GM12878 (cell line): ENCODE measurements at regions not wholly inside any gene's neighbourhood (a gene's known extent, or its start where the extent isn't known, plus 50 kb on each side); places are given as distances from the start of the nearest gene placed in this dataset.

ENCODE experiments used
- ATAC-seq: fragments of 200-7000 bp; cut with Tn5 transposase; 3 replicates; pipeline ENCODE4 v1.9.1; 2020; ENCODE audit warnings: mild to moderate bottlenecking, moderate library complexity
- BruUV-seq: library from RNA; stranded (reverse); fragments of 400-500 nt; replicated peaks from 2 replicates; lab custom pipeline; 2021; lab: Mats Ljungman, UMichigan
- CTCF ChIA-PET: fragments of 300-600 bp; sonication (Branson Sonifier 250); formaldehyde crosslinking; extraction: SDS; loops from one replicate; lab custom pipeline; 2021; ENCODE audit warnings: inconsistent platforms; lab: Yijun Ruan, JAX
- POLR2A ChIA-PET: fragments of 350-600 bp; formaldehyde crosslinking; extraction: SDS; loops from one replicate; lab custom pipeline; 2021; ENCODE audit warnings: inconsistent platforms; lab: Charles Lee
- RAD21 ChIA-PET: fragments of 300-600 bp; sonication (Branson Sonifier 250); formaldehyde crosslinking; loops from one replicate; lab custom pipeline; 2023; ENCODE audit warnings: antibody characterized with exemption; ENCODE audit not compliant: unreplicated experiment; lab: Charles Lee
- SMC1A ChIA-PET: fragments of 300-600 bp; sonication (Branson Sonifier 250); formaldehyde crosslinking; loops from one replicate; lab custom pipeline; 2023; ENCODE audit not compliant: unreplicated experiment, uncharacterized antibody; lab: Charles Lee
- DNase-seq: peaks from one replicate; pipeline ENCODE4 v3.0.0-alpha.2; 2011; ENCODE audit warnings: low read depth, low spot score
- FAIRE-seq: peaks from 3 replicates; lab custom pipeline; 2011; peaks lifted over from hg19 to GRCh38; lab: Jason Lieb, UNC
- H2AFZ ChIP-seq: 2 replicates; pipeline ENCODE4 v1.6.0; 2011; ENCODE audit warnings: low read depth, low read length, control low read depth; ENCODE audit not compliant: control insufficient read depth
- H3K27ac ChIP-seq: 2 replicates; pipeline ENCODE4 v1.5.1; 2011; ENCODE audit warnings: control low read depth; ENCODE audit not compliant: control insufficient read depth, insufficient read depth
- H3K27me3 ChIP-seq, 2 experiments: replicated peaks in 1 of 2; 2 replicates each; pipeline versions ENCODE4 v1.6.0 to v1.6.1; 2011; ENCODE audit warnings: low read length in 1 of 2; ENCODE audit not compliant: control insufficient read depth in 2 of 2, insufficient read depth in 2 of 2
- H3K36me3 ChIP-seq, 2 experiments: 2 replicates each; pipeline ENCODE4 v1.5.1; 2011; ENCODE audit warnings: low read length in 1 of 2; ENCODE audit not compliant: control insufficient read depth in 2 of 2, insufficient read depth in 2 of 2
- H3K4me1 ChIP-seq: 2 replicates; pipeline ENCODE4 v1.6.1; 2011; ENCODE audit warnings: mild to moderate bottlenecking, low read length, moderate library complexity, mixed read lengths; ENCODE audit not compliant: control insufficient read depth, insufficient read depth
- H3K4me2 ChIP-seq: 2 replicates; pipeline ENCODE4 v1.6.0; 2011; ENCODE audit warnings: control low read depth; ENCODE audit not compliant: control insufficient read depth, insufficient read depth
- H3K4me3 ChIP-seq: fragments of 200-600 bp; sonication (generic); 2 replicates; pipeline ENCODE4 v1.5.1; 2016
- H3K79me2 ChIP-seq: 2 replicates; pipeline ENCODE4 v1.6.0; 2011; ENCODE audit warnings: low read length; ENCODE audit not compliant: control insufficient read depth, insufficient read depth
- H3K9ac ChIP-seq: 2 replicates; pipeline ENCODE4 v1.8.0; 2011; ENCODE audit warnings: low read length, control low read depth, mixed read lengths; ENCODE audit not compliant: control insufficient read depth, insufficient read depth
- H3K9me3 ChIP-seq: replicated peaks from 3 replicates; pipeline ENCODE4 v1.5.1; 2011; ENCODE audit warnings: mild to moderate bottlenecking, low read length; ENCODE audit not compliant: control insufficient read depth, insufficient read depth
- H4K20me1 ChIP-seq: 2 replicates; pipeline ENCODE4 v1.6.0; 2011; ENCODE audit not compliant: control insufficient read depth, insufficient read depth
- EGR1 ChIP-seq, 2 experiments: IDR thresholded peaks; 1 replicate in 1 of 2; 2 replicates in 1 of 2; pipeline ENCODE4 v1.6.1; 2011 to 2012; ENCODE audit warnings: low read depth in 2 of 2, low read length in 2 of 2, borderline replicate concordance in 1 of 2, mild to moderate bottlenecking in 1 of 2, moderate library complexity in 1 of 2
- EP300 ChIP-seq, 2 experiments: fragments of 150-350 bp in 1 of 2; IDR thresholded peaks; 2 replicates each; pipeline ENCODE4 v1.6.1; 2011 to 2012; ENCODE audit warnings: low read depth in 2 of 2, low read length in 2 of 2, borderline replicate concordance in 1 of 2, improper control_type of control experiment in 1 of 2, inconsistent platforms in 1 of 2; ENCODE audit not compliant: control insufficient read depth in 1 of 2
- KLF5 ChIP-seq: fragments of 450-650 bp; IDR thresholded peaks from 2 replicates; pipeline ENCODE4 v1.6.1; 2014; ENCODE audit warnings: mild to moderate bottlenecking; ENCODE audit not compliant: partially characterized antibody
- MTA3 ChIP-seq: IDR thresholded peaks from 2 replicates; pipeline ENCODE4 v1.6.1; 2012; ENCODE audit warnings: low read length, inconsistent platforms, borderline replicate concordance
- POLR2A ChIP-seq: IDR thresholded peaks from 2 replicates; pipeline ENCODE4 v1.6.1; 2011; ENCODE audit warnings: low read depth, mild to moderate bottlenecking, low read length
- POLR2AphosphoS5 ChIP-seq: IDR thresholded peaks from 2 replicates; pipeline ENCODE4 v1.6.1; 2011; ENCODE audit warnings: mild to moderate bottlenecking, low read length, inconsistent platforms
- RUNX3 ChIP-seq: IDR thresholded peaks from 2 replicates; pipeline ENCODE4 v1.6.1; 2012; ENCODE audit warnings: low read length, inconsistent platforms
- TCF7 ChIP-seq: IDR thresholded peaks from 2 replicates; pipeline ENCODE4 v1.6.1; 2014; ENCODE audit warnings: antibody characterized with exemption, borderline replicate concordance
- ZBTB40 ChIP-seq: fragments of 450-650 bp; IDR thresholded peaks from 2 replicates; pipeline ENCODE4 v1.6.1; 2016; ENCODE audit warnings: mild to moderate bottlenecking, moderate library complexity, borderline replicate concordance
- WGBS: methylation state at CpG from one replicate; pipeline ENCODE4 v1.1.6; 2016; ENCODE audit warnings: low lambda C conversion rate; ENCODE audit not compliant: insufficient replicate concordance, insufficient coverage; ENCODE audit errors: missing lambda C conversion rate; 5-methylcytosine and 5-hydroxymethylcytosine counted together
- in situ Hi-C: fragments of 300-500 bp; cut with MboI; formaldehyde crosslinking; loops from 9 replicates; pipeline ENCODE4 v1.14.3; 2018; ENCODE audit warnings: mixed read lengths
- intact Hi-C: fragments of 100-400 bp; cut with micrococcal nuclease; formaldehyde crosslinking; loops from one replicate; pipeline ENCODE4 v1.14.2; 2022; ENCODE audit not compliant: unreplicated experiment
- TF ChIP-seq, protein P1 (sequence below): fragments of 450-650 bp; formaldehyde crosslinking; IDR thresholded peaks from 2 replicates; pipeline ENCODE4 v1.5.0; 2022; ENCODE audit warnings: mild to moderate bottlenecking, missing genetic modification characterization
- TF ChIP-seq, protein P2 (sequence below): IDR thresholded peaks from 2 replicates; pipeline ENCODE4 v1.6.1; 2012; ENCODE audit warnings: low read length, inconsistent platforms
- TF ChIP-seq, protein P3 (sequence below): fragments of 450-650 bp; IDR thresholded peaks from 2 replicates; pipeline ENCODE4 v1.6.1; 2017; ENCODE audit warnings: low read depth, mild to moderate bottlenecking, moderate library complexity

DNA sequence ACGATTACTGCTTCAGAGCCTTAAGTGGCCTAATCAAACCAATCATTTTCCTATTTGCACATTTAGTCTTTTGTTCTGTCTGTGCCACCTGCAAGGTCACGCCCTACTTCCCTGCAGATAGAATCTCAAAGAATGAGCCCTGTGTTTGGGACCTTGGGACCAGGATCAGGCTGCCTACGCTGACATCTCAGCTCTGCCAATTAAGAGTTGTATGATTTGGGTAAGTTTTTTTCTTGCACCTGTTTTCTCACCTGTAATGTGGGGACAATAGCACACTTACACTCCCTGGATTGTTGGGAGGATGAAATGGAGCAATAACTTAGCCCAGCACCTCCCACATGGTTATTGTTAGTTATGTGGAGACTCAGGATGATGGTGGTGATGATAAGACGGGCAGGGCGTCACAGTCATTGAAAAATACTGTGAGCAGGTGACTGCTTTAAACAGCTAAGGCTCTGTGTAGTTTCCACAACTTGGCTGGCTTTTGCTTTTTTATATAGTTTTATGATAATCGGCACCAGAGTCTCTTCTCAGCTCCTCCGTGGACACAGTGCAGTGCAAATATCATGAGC lies 155.0 kb downstream of the ADAMTS15 start (continued):
- TF ChIP-seq RUNX3: no peak
- TF ChIP-seq MTA3: no peak

GRCh38 chr11:130604606-130605005 lies 156.2 kb downstream of the ADAMTS15 start:
- Histone ChIP-seq H3K9me3 (no peaks in the 10 kb centered on the region), H4K20me1 (no peaks in the 10 kb centered on the region), H2AFZ (no peak overlapping the region), H3K79me2 (no peaks in the 10 kb centered on the region), H3K4me3 (no peak overlapping the region), H3K4me2 (no peak overlapping the region), H3K27me3 (peaks cover 0 to 1% of the 10 kb centered on the region in 2 experiments; a peak in 2 of 4 replicates), H3K4me1 (no peaks in the 10 kb centered on the region), H3K9ac (no peak overlapping the region), H3K36me3 (no peaks in the 10 kb centered on the region), H3K27ac (no peak overlapping the region)
- POLR2A ChIA-PET: no interaction called here
- ATAC-seq (no peak), FAIRE-seq (no peak), DNase-seq (no peak)
- in situ Hi-C loops (no loop called here), intact Hi-C loops (no loop called here)
- SMC1A ChIA-PET: no interaction called here
- CTCF ChIA-PET: no interaction called here
- RAD21 ChIA-PET: no interaction called here
- no TSS peak for BruUV-seq
- 0% methylated on average over 1 of the region's 1 CpG for WGBS
- TF ChIP-seq, protein P1, sequence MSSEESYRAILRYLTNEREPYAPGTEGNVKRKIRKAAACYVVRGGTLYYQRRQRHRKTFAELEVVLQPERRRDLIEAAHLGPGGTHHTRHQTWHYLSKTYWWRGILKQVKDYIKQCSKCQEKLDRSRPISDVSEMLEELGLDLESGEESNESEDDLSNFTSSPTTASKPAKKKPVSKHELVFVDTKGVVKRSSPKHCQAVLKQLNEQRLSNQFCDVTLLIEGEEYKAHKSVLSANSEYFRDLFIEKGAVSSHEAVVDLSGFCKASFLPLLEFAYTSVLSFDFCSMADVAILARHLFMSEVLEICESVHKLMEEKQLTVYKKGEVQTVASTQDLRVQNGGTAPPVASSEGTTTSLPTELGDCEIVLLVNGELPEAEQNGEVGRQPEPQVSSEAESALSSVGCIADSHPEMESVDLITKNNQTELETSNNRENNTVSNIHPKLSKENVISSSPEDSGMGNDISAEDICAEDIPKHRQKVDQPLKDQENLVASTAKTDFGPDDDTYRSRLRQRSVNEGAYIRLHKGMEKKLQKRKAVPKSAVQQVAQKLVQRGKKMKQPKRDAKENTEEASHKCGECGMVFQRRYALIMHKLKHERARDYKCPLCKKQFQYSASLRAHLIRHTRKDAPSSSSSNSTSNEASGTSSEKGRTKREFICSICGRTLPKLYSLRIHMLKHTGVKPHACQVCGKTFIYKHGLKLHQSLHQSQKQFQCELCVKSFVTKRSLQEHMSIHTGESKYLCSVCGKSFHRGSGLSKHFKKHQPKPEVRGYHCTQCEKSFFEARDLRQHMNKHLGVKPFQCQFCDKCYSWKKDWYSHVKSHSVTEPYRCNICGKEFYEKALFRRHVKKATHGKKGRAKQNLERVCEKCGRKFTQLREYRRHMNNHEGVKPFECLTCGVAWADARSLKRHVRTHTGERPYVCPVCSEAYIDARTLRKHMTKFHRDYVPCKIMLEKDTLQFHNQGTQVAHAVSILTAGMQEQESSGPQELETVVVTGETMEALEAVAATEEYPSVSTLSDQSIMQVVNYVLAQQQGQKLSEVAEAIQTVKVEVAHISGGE: no peak
- no peak for TF ChIP-seq EGR1 (IDR thresholded peaks at IDR 0.05; ENCODE audit: borderline replicate concordance in 1 of 2, low read depth in 2 of 2, low read length in 2 of 2)
- no peak for TF ChIP-seq EP300 (IDR thresholded peaks at IDR 0.05; ENCODE audit: borderline replicate concordance in 1 of 2, control insufficient read depth in 1 of 2, low read depth in 2 of 2, low read length in 2 of 2)
- TF ChIP-seq, protein P2, sequence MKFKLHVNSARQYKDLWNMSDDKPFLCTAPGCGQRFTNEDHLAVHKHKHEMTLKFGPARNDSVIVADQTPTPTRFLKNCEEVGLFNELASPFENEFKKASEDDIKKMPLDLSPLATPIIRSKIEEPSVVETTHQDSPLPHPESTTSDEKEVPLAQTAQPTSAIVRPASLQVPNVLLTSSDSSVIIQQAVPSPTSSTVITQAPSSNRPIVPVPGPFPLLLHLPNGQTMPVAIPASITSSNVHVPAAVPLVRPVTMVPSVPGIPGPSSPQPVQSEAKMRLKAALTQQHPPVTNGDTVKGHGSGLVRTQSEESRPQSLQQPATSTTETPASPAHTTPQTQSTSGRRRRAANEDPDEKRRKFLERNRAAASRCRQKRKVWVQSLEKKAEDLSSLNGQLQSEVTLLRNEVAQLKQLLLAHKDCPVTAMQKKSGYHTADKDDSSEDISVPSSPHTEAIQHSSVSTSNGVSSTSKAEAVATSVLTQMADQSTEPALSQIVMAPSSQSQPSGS: no peak
- no peak for TF ChIP-seq TCF7
- TF ChIP-seq KLF5: no peak
- TF ChIP-seq ZBTB40: no peak
- TF ChIP-seq POLR2A: no peak
- no peak for TF ChIP-seq POLR2AphosphoS5
- TF ChIP-seq, protein P3, sequence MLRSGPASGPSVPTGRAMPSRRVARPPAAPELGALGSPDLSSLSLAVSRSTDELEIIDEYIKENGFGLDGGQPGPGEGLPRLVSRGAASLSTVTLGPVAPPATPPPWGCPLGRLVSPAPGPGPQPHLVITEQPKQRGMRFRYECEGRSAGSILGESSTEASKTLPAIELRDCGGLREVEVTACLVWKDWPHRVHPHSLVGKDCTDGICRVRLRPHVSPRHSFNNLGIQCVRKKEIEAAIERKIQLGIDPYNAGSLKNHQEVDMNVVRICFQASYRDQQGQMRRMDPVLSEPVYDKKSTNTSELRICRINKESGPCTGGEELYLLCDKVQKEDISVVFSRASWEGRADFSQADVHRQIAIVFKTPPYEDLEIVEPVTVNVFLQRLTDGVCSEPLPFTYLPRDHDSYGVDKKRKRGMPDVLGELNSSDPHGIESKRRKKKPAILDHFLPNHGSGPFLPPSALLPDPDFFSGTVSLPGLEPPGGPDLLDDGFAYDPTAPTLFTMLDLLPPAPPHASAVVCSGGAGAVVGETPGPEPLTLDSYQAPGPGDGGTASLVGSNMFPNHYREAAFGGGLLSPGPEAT: no peak
